Mesodermal cell (in vitro differentiated cells): ENCODE measurements at regions not wholly inside any gene's neighbourhood (a gene's known extent, or its start where the extent isn't known, plus 50 kb on each side); places are given as distances from the start of the nearest gene placed in this dataset.
"Not testable (repeated sequence)": the region's sequence is repeated elsewhere in the genome, so short reads cannot be mapped to it uniquely, and the experiment has no call there.

ENCODE experiments used
- H3K27ac ChIP-seq: 2 replicates; pipeline ENCODE4 v1.7.0; 2013; ENCODE audit warnings: mild to moderate bottlenecking, low read depth, low read length, moderate library complexity; ENCODE audit not compliant: severe bottlenecking
- H3K36me3 ChIP-seq: 2 replicates; pipeline ENCODE4 v1.7.1; 2013; ENCODE audit warnings: mild to moderate bottlenecking, low read length, moderate library complexity; ENCODE audit not compliant: control insufficient read depth, insufficient read depth
- H3K4me1 ChIP-seq: one replicate; pipeline ENCODE4 v1.7.1; 2013; ENCODE audit warnings: mild to moderate bottlenecking, low read length; ENCODE audit not compliant: insufficient read depth, control insufficient read depth, poor library complexity, severe bottlenecking
- H3K4me3 ChIP-seq: 2 replicates; pipeline ENCODE4 v1.7.0; 2013; ENCODE audit warnings: low read length, control low read depth, mild to moderate bottlenecking; ENCODE audit not compliant: insufficient read depth, poor library complexity, severe bottlenecking; ENCODE audit errors: extremely low read depth
- H3K9me3 ChIP-seq: 2 replicates; pipeline ENCODE4 v1.7.1; 2013; ENCODE audit warnings: mild to moderate bottlenecking, low read length, moderate library complexity; ENCODE audit not compliant: control insufficient read depth
- WGBS, 2 experiments: methylation state at CpG; one replicate each; pipeline ENCODE4 v1.1.5; 2013; ENCODE audit warnings: missing lambda C conversion rate in 2 of 2; ENCODE audit not compliant: insufficient coverage in 2 of 2; 5-methylcytosine and 5-hydroxymethylcytosine counted together

GRCh38 chr9:30201024-30201423 lies 2183.4 kb upstream of the ACO1 start:
- H3K4me3 ChIP-seq: no peak overlapping the region
- 88 to 93% methylated on average over 2 of the region's 3 CpGs for WGBS, 2 experiments
- no peaks in the 10 kb centered on the region for H3K4me1 ChIP-seq
- no peaks in the 10 kb centered on the region for H3K9me3 ChIP-seq
- no peaks in the 10 kb centered on the region for H3K36me3 ChIP-seq
- no peak overlapping the region for H3K27ac ChIP-seq

DNA sequence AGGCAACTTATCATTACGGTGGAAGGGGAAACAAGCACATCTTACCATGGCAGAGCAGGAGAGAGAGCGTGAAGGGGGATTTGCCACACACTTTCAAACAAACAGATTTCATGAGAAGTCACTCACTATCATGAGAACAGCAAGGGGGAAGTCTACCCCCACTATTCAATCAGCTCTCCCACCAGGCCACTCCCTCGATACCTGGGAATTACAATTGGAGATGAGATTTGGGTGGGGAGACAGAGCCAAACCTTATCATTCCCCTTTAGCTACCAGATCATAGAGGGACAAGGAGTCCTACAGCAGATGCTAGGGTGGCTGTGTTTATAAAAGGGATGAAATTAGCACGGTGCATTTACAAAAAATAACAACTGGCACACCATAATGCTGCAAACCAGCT lies 2149.4 kb upstream of the ACO1 start:
- Histone ChIP-seq H3K36me3 (no peaks in the 10 kb centered on the region), H3K4me3 (no peak overlapping the region), H3K27ac (no peak overlapping the region), H3K9me3 (no peaks in the 10 kb centered on the region), H3K4me1 (no peaks in the 10 kb centered on the region)
- WGBS, 2 experiments: no CpG with 5 or more reads among the region's 4 CpGs

- Histone ChIP-seq H3K9me3 (no peaks in the 10 kb centered on the region), H3K4me1 (no peaks in the 10 kb centered on the region), H3K36me3 (no peaks in the 10 kb centered on the region), H3K27ac (no peak overlapping the region), H3K4me3 (no peak overlapping the region)
- 85 to 100% methylated on average over 1 of the region's 2 CpGs for WGBS, 2 experiments
Observed at GRCh38 chr9:30235564-30235963, 2148.9 kb upstream of the ACO1 start.

- no peaks in the 10 kb centered on the region for H3K4me1 ChIP-seq
- H3K36me3 ChIP-seq: no peaks in the 10 kb centered on the region
- no peaks in the 10 kb centered on the region for H3K9me3 ChIP-seq
- no peak overlapping the region for H3K27ac ChIP-seq
- WGBS, 2 experiments: no CpG with 5 or more reads among the region's 2 CpGs
- no peak overlapping the region for H3K4me3 ChIP-seq
Observed at GRCh38 chr9:30239878-30240277, 2144.6 kb upstream of the ACO1 start.

DNA sequence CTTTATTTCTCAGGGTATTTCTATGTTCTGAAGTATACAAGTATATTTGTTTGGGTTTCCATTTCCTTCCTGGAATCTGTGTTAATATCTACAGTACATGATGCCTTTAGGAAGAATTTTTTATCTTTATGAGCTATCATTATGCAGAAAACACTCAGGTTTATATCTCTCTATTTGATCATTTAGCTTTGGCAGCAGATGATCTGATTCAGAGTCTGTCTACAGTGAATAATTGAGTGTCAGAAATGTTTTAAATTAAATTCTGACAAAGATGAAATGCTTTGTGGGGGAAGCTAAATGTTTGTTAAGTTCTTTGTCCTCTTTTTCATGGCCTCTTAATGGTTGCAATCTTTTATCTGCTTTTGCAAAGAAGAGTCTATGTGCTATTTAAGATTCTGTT lies 2141.0 kb upstream of the ACO1 start:
- H3K4me3 ChIP-seq: no peak overlapping the region

GRCh38 chr9:30244877-30245276 lies 2139.6 kb upstream of the ACO1 start:
- Histone ChIP-seq H3K4me3 (no peak overlapping the region), H3K27ac (no peak overlapping the region), H3K4me1 (no peaks in the 10 kb centered on the region), H3K36me3 (no peaks in the 10 kb centered on the region), H3K9me3 (no peaks in the 10 kb centered on the region)

More for the DNA sequence above, 2141.0 kb upstream of the ACO1 start:
- Histone ChIP-seq H3K9me3 (no peaks in the 10 kb centered on the region), H3K36me3 (no peaks in the 10 kb centered on the region), H3K27ac (no peak overlapping the region), H3K4me1 (no peaks in the 10 kb centered on the region)

DNA sequence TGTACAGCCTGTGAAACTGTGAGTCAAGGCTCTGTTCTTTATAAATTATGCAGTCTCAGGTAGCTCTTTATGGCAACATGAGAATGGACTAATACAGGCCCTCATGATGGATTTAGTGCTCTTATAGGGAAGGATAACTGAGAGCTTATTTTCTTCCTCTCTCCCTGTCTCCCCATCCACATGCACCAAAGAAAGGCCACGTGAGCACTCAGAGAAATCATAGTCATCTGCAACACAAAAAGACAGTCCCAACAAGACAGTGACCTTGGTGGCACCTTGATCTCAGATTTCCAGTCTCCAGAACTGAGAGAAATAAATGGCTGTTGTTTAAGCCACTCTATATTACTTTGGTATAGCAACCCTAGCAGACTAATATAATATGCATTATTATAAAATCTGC lies 2133.6 kb upstream of the ACO1 start:
- Histone ChIP-seq H3K36me3 (no peaks in the 10 kb centered on the region), H3K4me1 (no peaks in the 10 kb centered on the region), H3K9me3 (no peaks in the 10 kb centered on the region), H3K27ac (no peak overlapping the region), H3K4me3 (no peak overlapping the region)
- 50% methylated on average over 1 of the region's 1 CpG; no CpG with 5 or more reads in 1 of the 2 experiments for WGBS, 2 experiments

- no peak overlapping the region for H3K27ac ChIP-seq
- H3K9me3 ChIP-seq: peaks cover 4% of the 10 kb centered on the region
- H3K4me3 ChIP-seq: no peak overlapping the region
- H3K36me3 ChIP-seq: no peaks in the 10 kb centered on the region
- WGBS, 2 experiments: 100% methylated on average over 1 of the region's 4 CpGs; no CpG with 5 or more reads in 1 of the 2 experiments
- H3K4me1 ChIP-seq: no peaks in the 10 kb centered on the region
Observed at GRCh38 chr9:30258094-30258493, 2126.3 kb upstream of the ACO1 start.

GRCh38 chr9:30280229-30280900 lies 2104.1 kb upstream of the ACO1 start:
- WGBS, 2 experiments: 86 to 100% methylated on average over 1 of the region's 1 CpG
- Histone ChIP-seq H3K27ac (no peak overlapping the region), H3K4me1 (no peaks in the 10 kb centered on the region), H3K36me3 (no peaks in the 10 kb centered on the region), H3K9me3 (no peaks in the 10 kb centered on the region), H3K4me3 (no peak overlapping the region)

- Histone ChIP-seq H3K27ac (no peak overlapping the region), H3K36me3 (no peaks in the 10 kb centered on the region), H3K9me3 (no peaks in the 10 kb centered on the region), H3K4me1 (no peaks in the 10 kb centered on the region), H3K4me3 (no peak overlapping the region)
- WGBS, 2 experiments: no CpG with 5 or more reads among the region's 2 CpGs
Observed at GRCh38 chr9:30289435-30289834, 2095.0 kb upstream of the ACO1 start.

DNA sequence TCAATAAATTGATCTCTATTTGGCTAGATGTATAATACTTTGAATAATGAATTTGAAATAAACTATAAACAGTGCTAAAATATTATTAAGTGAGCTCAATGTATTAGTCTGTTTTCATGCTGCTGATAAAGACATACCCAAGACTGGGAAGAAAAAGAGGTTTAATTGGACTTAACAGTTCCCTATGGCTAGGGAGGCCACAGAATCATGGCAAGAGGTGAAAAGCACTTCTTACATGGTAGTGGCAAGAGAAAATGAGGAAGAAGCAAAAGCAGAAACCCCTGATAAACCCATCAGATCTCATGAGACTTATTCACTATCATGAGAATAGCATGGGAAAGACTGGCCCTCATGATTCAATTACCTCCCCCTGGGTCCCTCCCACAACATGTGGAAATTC lies 2092.4 kb upstream of the ACO1 start:
- not testable (repeated sequence) for H3K36me3 ChIP-seq, H3K27ac ChIP-seq, H3K9me3 ChIP-seq, H3K4me3 ChIP-seq, H3K4me1 ChIP-seq
